ENCODE measurements at regions not wholly inside any gene's neighbourhood (a gene's known extent, or its start where the extent isn't known, plus 50 kb on each side); places are given as distances from the start of the nearest gene placed in this dataset.
A peak's percentile ranks its signal among the peaks of the same experiment; 100 is the strongest.

GRCh38 chr2:44825702-44826101, 115.8 kb upstream of the SIX3 start:
- no peak for DNase-seq (ENCODE audit: low read depth in 3 of 3)

GRCh38 chr2:44826601-44827000, 114.9 kb upstream of the SIX3 start:
- no peak for DNase-seq (ENCODE audit: low read depth in 3 of 3)

- DNase-seq (ENCODE audit: low read depth in 3 of 3) = no peak
Measured at GRCh38 chr2:44829771-44830170, 111.7 kb upstream of the SIX3 start.

GRCh38 chr2:44833171-44834069, 108.1 kb upstream of the SIX3 start:
- DNase-seq (ENCODE audit: low read depth in 3 of 3) = no peak

DNA sequence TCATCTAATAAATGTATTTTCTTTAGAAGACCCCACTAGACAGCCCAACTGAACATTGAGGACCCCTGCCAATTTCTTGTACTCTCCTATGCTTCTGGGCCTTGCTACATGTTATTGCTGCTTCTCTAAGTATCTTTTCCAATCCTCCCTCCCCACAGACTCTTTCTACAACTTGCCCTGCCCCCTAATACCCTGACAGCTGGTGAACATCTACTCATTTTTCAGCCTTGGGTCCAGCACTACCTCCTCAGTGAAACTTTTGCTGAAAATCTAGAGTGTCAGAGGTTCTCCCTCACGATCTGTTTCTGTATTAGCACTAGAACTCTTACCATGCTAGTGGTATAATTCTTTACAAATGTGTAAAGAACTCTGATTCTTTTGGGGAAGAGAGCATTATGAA, 106.8 kb upstream of the SIX3 start:
- no peak for DNase-seq (ENCODE audit: low read depth in 3 of 3)

- DNase-seq (ENCODE audit: low read depth in 3 of 3) = peak; percentile 41 to 69 (median 53)
Measured at GRCh38 chr2:44836174-44836573, 105.3 kb upstream of the SIX3 start.

DNA sequence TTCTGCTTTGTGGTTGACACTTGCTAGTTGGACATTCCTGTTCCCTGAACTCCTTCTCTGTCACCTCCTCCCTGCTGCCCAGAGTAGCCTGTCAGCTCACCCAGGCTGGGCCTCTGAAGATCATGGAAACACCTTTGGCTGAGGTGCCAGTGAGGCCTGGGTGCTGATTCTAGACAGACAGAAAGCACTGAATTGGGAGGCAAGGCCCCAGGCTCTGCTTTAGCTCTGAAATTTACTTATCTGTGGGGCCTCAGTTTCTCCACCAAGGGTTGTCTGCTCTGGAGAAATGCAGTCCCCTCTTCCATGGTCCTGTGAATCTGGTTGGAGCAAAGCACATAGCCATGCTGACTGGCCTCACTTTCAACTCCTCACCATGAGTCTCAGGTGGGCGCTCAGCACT, 104.6 kb upstream of the SIX3 start:
- DNase-seq (ENCODE audit: low read depth in 3 of 3) = no peak

DNA sequence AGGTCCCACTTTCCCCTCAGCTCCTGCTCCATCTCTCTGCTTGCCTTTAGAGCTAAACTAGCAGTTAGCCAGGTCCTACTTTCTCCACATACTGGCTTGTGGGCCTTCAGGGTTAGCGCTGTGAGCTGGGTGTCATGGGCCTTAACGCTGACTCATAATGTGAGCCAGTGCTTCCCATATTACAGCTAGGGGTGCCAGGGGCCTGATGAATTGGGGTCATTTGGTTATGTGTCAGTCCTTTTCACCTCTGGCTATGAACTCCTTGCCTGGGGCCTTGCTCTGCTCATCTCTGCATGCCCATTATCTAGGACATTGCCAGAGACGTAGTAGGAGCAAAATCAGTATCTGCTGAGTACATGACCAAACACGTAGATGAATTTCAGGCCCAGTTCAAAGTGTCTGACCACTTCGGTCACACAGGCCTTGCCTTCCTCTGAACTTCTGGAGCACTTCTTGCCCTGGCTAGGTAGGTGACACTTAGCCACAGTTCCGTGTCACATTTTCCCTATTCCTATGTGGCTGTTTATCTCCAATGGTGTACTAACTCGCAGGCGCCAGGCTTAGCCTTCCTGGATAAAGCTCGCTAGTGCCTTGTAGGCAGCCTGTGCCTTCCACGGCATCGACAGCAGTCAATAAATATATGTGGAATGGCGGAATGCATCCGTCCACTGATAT, 103.2 kb upstream of the SIX3 start:
- DNase-seq (ENCODE audit: low read depth in 3 of 3) = no peak

DNA sequence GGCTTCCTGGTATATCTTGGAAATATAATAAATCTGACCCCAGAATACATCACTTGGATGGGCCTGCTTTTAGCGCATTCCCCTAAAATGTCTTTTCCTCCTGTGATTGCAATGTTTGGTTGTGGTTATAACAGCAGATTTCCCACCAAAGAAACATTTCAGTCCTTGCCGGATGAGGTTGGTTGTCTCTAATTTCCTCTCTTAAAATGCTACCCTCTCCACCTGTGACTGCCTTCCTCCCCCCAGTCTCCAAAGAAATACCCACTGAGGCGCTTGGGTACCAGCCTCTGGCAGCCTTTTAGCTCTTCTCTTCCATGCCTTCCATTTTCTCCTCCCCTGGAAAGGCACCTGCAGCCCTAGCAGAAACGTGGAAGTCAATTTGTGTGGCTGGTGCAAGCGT, 102.1 kb upstream of the SIX3 start:
- no peak for DNase-seq (ENCODE audit: low read depth in 3 of 3)

- DNase-seq (ENCODE audit: low read depth in 3 of 3) = no peak
Measured at GRCh38 chr2:44839771-44840502, 101.6 kb upstream of the SIX3 start.

- DNase-seq (ENCODE audit: low read depth in 3 of 3) = no peak
Measured at GRCh38 chr2:44840503-44840850, 101.0 kb upstream of the SIX3 start.

- DNase-seq (ENCODE audit: low read depth in 3 of 3) = no peak
Measured at GRCh38 chr2:44843086-44843485, 98.4 kb upstream of the SIX3 start.

GRCh38 chr2:44843641-44844310, 97.7 kb upstream of the SIX3 start:
- no peak for DNase-seq (ENCODE audit: low read depth in 3 of 3)

DNA sequence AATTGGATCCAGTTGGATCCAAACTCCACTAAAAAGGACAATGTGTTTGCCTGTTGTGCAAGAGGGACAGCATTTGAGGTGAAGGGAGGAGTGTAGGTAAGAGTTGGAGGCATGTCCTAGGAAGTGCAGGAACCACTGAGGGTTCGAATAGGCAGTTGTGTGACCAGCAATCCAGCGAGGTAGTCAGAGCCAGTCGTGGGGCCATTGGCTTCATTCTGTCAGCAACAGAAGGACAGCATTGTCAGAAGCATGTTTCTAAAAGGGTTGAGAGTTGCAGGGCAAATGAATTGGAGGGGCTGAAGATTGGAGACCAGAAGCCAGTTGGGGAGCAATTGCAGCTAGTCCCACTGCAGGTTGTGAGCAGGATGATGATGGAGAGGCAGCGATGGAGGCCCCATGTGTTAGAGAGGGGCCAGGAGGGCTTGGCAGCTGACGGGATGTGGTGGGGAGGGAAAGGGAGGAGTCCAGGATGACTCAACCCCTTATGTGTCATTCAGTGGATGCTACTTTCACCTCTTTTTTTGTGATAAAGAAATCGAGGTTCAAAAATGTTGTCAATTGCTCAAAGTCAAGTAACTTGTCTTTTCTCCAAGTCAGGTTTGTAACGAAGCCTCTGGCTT, 96.7 kb upstream of the SIX3 start:
- no peak for DNase-seq (ENCODE audit: low read depth in 3 of 3)

- DNase-seq (ENCODE audit: low read depth in 3 of 3) = no peak
Measured at GRCh38 chr2:44848026-44848425, 93.5 kb upstream of the SIX3 start.

- no peak for DNase-seq (ENCODE audit: low read depth in 3 of 3)
Measured at GRCh38 chr2:44850016-44850415, 91.5 kb upstream of the SIX3 start.

DNA sequence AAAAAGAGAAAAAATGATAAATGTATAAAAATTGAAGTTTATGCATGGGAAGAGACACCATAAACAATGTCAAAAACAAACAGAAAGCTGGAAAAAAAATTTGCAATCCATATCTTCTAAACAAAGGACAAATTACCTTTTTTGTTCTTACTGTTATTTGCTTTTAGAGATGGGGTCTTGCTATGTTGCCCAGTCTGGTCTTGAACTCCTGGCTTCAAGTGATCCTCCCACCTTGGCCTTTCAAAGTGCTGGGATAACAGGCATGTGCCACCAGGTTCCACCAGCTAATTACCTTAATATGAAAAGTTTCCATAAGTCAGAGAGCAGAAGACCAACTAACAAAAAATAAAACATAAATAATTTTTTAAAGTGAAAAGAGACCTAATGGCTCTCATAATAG, 90.0 kb upstream of the SIX3 start:
- DNase-seq (ENCODE audit: low read depth in 3 of 3) = no peak

DNA sequence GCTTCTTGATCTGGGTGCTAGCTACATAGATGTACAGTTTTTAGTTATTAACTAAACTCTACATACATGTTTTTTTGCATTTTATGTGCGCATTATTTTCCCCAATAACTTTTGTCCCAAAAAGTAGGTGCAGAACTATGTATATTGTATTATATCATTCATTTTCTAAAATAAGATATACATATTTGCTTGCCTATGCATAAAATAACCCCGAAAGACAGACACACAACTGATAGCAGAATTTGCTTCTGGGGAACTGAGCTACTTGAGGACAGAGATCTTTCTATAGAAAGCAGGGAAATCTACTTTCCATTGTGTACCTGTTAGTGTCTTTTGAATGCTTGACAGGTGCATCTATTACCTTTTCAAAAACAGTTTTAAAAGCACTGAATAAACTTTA, 88.9 kb upstream of the SIX3 start:
- no peak for DNase-seq (ENCODE audit: low read depth in 3 of 3)

DNA sequence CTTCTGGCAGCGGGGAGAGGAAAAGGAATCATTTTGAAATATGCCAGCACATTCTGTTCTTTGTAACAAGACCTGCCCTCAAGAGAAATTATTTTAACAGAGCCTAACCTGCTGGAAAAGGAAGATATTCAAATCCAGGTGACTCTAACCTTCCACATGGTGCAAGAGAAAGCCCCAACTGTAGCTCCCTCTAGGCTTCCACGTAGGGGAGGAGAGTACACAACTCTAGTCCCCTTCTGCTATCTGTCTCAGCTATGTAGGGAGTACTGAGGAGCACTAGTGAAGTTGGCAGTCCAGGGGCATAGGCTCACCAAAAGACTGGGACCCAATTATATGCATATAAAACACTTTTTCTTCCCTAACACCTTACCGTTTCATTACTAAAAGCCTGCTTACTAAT, 82.2 kb upstream of the SIX3 start:
- DNase-seq (ENCODE audit: low read depth in 3 of 3) = no peak

- no peak for DNase-seq (ENCODE audit: low read depth in 3 of 3)
Measured at GRCh38 chr2:44866152-44866551, 75.3 kb upstream of the SIX3 start.

DNA sequence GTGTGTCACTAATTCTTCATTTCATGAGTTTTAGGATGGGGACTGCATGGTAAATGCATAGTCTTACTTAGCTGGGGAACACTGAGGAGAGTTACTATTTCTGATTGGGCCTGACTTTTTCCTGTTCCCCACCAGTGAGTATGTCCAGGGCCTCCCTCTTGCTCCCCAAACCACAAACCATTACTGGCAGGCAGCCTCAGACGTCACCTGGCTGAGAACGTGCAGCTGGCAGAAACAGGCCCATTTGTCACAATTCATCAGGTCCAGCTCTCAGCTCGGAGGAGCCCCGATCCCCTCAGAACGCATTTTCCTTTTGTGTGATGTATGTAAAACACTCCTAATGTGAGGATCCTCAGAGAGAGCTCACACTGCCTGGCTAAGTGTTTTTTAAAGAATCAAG, 71.7 kb upstream of the SIX3 start:
- no peak for DNase-seq (ENCODE audit: low read depth in 3 of 3)

DNA sequence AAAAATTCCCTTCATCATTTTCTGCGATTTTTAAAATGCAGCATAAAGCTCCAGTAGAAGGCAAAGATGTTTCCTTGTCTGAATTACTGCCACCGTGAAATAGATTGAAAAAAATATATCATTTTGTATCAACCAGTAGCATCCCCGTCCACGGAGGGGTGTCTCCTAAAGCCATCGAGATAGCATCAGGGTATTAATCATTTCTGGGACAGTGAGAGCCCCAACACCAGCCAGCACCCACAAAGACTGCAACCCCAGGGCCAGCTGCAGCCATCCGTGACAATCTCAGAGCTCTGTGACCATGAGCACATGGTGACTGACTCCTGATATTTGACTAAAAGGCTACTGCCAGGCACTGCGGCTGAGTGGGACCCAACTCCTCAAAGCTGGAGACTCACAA, 64.1 kb upstream of the SIX3 start:
- no peak for DNase-seq (ENCODE audit: low read depth in 3 of 3)
